Calu3 (cell line): ENCODE measurements at regions not wholly inside any gene's neighbourhood (a gene's known extent, or its start where the extent isn't known, plus 50 kb on each side); places are given as distances from the start of the nearest gene placed in this dataset.

Experiments
- BruUV-seq: library from RNA; stranded (reverse); fragments of 400-500 nt; replicated peaks from 2 replicates; lab custom pipeline; 2021; lab: Mats Ljungman, UMichigan
- CTCF ChIA-PET: fragments of 300-600 bp; sonication (Branson Sonifier 250); formaldehyde crosslinking; loops from one replicate; lab custom pipeline; 2022; ENCODE audit warnings: antibody characterized with exemption; lab: Charles Lee
- DNase-seq: peaks from one replicate; pipeline ENCODE4 v3.0.0; 2022
- H3K27ac Mint-ChIP-seq: one replicate; pipeline ENCODE4 v1.8.0; 2022; ENCODE audit warnings: mixed read lengths; ENCODE audit not compliant: unreplicated experiment
- H3K27me3 Mint-ChIP-seq: one replicate; pipeline ENCODE4 v1.8.0; 2022; ENCODE audit warnings: mixed read lengths; ENCODE audit not compliant: unreplicated experiment
- H3K36me3 Mint-ChIP-seq: one replicate; pipeline ENCODE4 v1.8.0; 2022; ENCODE audit warnings: mild to moderate bottlenecking, moderate library complexity, mixed read lengths; ENCODE audit not compliant: insufficient read depth, unreplicated experiment
- H3K4me1 Mint-ChIP-seq: one replicate; pipeline ENCODE4 v1.8.0; 2022; ENCODE audit warnings: mild to moderate bottlenecking, low read depth, mixed read lengths; ENCODE audit not compliant: unreplicated experiment
- H3K4me3 Mint-ChIP-seq: one replicate; pipeline ENCODE4 v1.8.0; 2022; ENCODE audit warnings: mild to moderate bottlenecking, low read depth, moderate library complexity, mixed read lengths; ENCODE audit not compliant: unreplicated experiment
- H3K9me3 Mint-ChIP-seq: one replicate; pipeline ENCODE4 v1.8.0; 2022; ENCODE audit warnings: low read depth, mixed read lengths; ENCODE audit not compliant: unreplicated experiment
- intact Hi-C: fragments of 100-400 bp; cut with micrococcal nuclease; formaldehyde crosslinking; loops from one replicate; pipeline ENCODE4 v1.10.0; 2022; ENCODE audit not compliant: unreplicated experiment
- TF ChIP-seq, protein P1 (sequence below): fragments of 200-600 bp; IDR thresholded peaks from one replicate; pipeline ENCODE4 v1.8.0; 2022; ENCODE audit warnings: antibody characterized with exemption; ENCODE audit not compliant: unreplicated experiment

- no TSS peak for BruUV-seq
- Mint-ChIP-seq H3K27me3 (no peaks in the 10 kb centered on the region), H3K36me3 (no peaks in the 10 kb centered on the region), H3K9me3 (no peaks in the 10 kb centered on the region), H3K27ac (no peak overlapping the region), H3K4me3 (no peak overlapping the region), H3K4me1 (peaks cover 16% of the 10 kb centered on the region)
- intact Hi-C loops = no loop called here
- CTCF ChIA-PET = no interaction called here
- no peak for DNase-seq
- TF ChIP-seq, protein P1, sequence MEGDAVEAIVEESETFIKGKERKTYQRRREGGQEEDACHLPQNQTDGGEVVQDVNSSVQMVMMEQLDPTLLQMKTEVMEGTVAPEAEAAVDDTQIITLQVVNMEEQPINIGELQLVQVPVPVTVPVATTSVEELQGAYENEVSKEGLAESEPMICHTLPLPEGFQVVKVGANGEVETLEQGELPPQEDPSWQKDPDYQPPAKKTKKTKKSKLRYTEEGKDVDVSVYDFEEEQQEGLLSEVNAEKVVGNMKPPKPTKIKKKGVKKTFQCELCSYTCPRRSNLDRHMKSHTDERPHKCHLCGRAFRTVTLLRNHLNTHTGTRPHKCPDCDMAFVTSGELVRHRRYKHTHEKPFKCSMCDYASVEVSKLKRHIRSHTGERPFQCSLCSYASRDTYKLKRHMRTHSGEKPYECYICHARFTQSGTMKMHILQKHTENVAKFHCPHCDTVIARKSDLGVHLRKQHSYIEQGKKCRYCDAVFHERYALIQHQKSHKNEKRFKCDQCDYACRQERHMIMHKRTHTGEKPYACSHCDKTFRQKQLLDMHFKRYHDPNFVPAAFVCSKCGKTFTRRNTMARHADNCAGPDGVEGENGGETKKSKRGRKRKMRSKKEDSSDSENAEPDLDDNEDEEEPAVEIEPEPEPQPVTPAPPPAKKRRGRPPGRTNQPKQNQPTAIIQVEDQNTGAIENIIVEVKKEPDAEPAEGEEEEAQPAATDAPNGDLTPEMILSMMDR = no peak
Observed at GRCh38 chr15:66960519-66960918, 104.9 kb upstream of the SMAD3 start.

DNA sequence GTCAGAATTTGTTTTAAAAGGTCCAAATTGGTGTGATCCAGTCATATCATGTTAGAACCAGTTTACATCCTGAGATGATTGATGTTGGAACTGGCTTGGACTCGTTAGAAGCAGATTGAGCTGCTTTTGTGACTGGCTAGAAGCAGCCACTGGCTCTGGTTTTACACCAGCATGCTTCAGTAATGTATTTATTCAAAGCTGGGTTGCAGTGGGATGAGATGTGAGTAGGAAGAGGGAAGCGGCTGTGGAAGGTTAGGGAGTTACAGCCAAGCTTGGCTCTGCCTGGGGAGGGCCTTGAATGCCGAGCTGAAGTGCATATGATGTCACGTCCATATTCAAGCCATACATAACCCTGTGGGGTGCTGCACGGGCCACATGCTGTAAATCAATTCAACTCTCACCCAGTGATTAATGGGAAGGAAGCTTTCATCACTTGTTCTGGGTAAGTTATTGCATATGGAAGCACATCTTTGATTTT is 104.0 kb upstream of the SMAD3 start:
- H3K4me1 Mint-ChIP-seq = peaks cover 7% of the 10 kb centered on the region

GRCh38 chr15:66961901-66962300 is 103.5 kb upstream of the SMAD3 start:
- Mint-ChIP-seq H3K27ac (no peak overlapping the region), H3K4me3 (no peak overlapping the region), H3K9me3 (no peaks in the 10 kb centered on the region), H3K36me3 (no peaks in the 10 kb centered on the region), H3K4me1 (peaks cover 2% of the 10 kb centered on the region), H3K27me3 (no peaks in the 10 kb centered on the region)
- CTCF ChIA-PET = interaction anchor here (0.6 kb wide), 1 partner anchor 56 kb away, joined by 3 read pairs; no protein-coding TSS in a partner anchor
- no peak for DNase-seq
- BruUV-seq = no TSS peak
- TF ChIP-seq, protein P1 = no peak
- intact Hi-C loops = no loop called here

More for the DNA sequence above, 104.0 kb upstream of the SMAD3 start:
- TF ChIP-seq, protein P1 = no peak
- H3K4me3 Mint-ChIP-seq = no peak overlapping the region
- BruUV-seq = no TSS peak
- no peaks in the 10 kb centered on the region for H3K27me3 Mint-ChIP-seq
- intact Hi-C loops = no loop called here
- no peak for DNase-seq
- CTCF ChIA-PET = interaction anchor here (0.6 kb wide), 1 partner anchor 56 kb away, joined by 3 read pairs; no protein-coding TSS in a partner anchor
- no peak overlapping the region for H3K27ac Mint-ChIP-seq
- H3K36me3 Mint-ChIP-seq = no peaks in the 10 kb centered on the region
- no peaks in the 10 kb centered on the region for H3K9me3 Mint-ChIP-seq

- Mint-ChIP-seq H3K4me1 (no peaks in the 10 kb centered on the region), H3K4me3 (no peak overlapping the region), H3K27ac (no peak overlapping the region), H3K9me3 (no peaks in the 10 kb centered on the region), H3K27me3 (no peaks in the 10 kb centered on the region), H3K36me3 (no peaks in the 10 kb centered on the region)
- no TSS peak for BruUV-seq
- no peak for DNase-seq
- TF ChIP-seq, protein P1 = no peak
- CTCF ChIA-PET = no interaction called here
- intact Hi-C loops = no loop called here
Observed at GRCh38 chr15:66962522-66962921, 102.9 kb upstream of the SMAD3 start.
